ENCODE measurements at regions not wholly inside any gene's neighbourhood (a gene's known extent, or its start where the extent isn't known, plus 50 kb on each side); places are given as distances from the start of the nearest gene placed in this dataset.

GRCh38 chr6:141347906-141348492, 784.7 kb upstream of the GJE1 start:
- H3K4me2 ChIP-seq (ENCODE audit: low read length), result no peak overlapping the region
- no peaks in the 10 kb centered on the region for H3K27me3 ChIP-seq (ENCODE audit: insufficient read depth, low read length)
- H3F3A ChIP-seq (ENCODE audit: insufficient read depth, low read length), result no peaks in the 10 kb centered on the region
- TF ChIP-seq CTCF (IDR thresholded peaks at IDR 0.05; ENCODE audit: low read length), result no peak
- TF ChIP-seq EZH2 (IDR thresholded peaks at IDR 0.05; ENCODE audit: borderline replicate concordance, low read length), result no peak
- no peak overlapping the region for H3K9ac ChIP-seq (ENCODE audit: low read length)
- H4K20me1 ChIP-seq (ENCODE audit: insufficient read depth, low read length), result no peaks in the 10 kb centered on the region
- no peak overlapping the region for H3K4me3 ChIP-seq (ENCODE audit: low read depth, low read length, poor library complexity, severe bottlenecking)
- H2AFZ ChIP-seq (ENCODE audit: low read length), result no peak overlapping the region; the same call in 1 of the 2 replicates
- no peaks in the 10 kb centered on the region for H3K79me2 ChIP-seq (ENCODE audit: insufficient read depth, low read length)
- no peaks in the 10 kb centered on the region for H3K36me3 ChIP-seq (ENCODE audit: insufficient read depth, low read length)
- H3K9me2 ChIP-seq (ENCODE audit: low read depth, low read length), result no peaks in the 10 kb centered on the region
- no peaks in the 10 kb centered on the region for H3K4me1 ChIP-seq (ENCODE audit: insufficient read depth, low read length, severe bottlenecking)
- no peak overlapping the region for H3K27ac ChIP-seq (ENCODE audit: low read depth, low read length, poor library complexity, severe bottlenecking)
- H3K9me3 ChIP-seq (ENCODE audit: low read length), result no peaks in the 10 kb centered on the region

- Histone ChIP-seq H3K4me2 (ENCODE audit: low read length) (no peak overlapping the region), H3K36me3 (ENCODE audit: insufficient read depth, low read length) (no peaks in the 10 kb centered on the region), H3F3A (ENCODE audit: insufficient read depth, low read length) (no peaks in the 10 kb centered on the region), H2AFZ (ENCODE audit: low read length) (no peak overlapping the region), H3K9me2 (ENCODE audit: low read depth, low read length) (no peaks in the 10 kb centered on the region), H3K4me3 (ENCODE audit: low read depth, low read length, poor library complexity, severe bottlenecking) (no peak overlapping the region), H3K27ac (ENCODE audit: low read depth, low read length, poor library complexity, severe bottlenecking) (no peak overlapping the region), H4K20me1 (ENCODE audit: insufficient read depth, low read length) (no peaks in the 10 kb centered on the region), H3K4me1 (ENCODE audit: insufficient read depth, low read length, severe bottlenecking) (no peaks in the 10 kb centered on the region), H3K9me3 (ENCODE audit: low read length) (no peaks in the 10 kb centered on the region), H3K9ac (ENCODE audit: low read length) (no peak overlapping the region), H3K27me3 (ENCODE audit: insufficient read depth, low read length) (no peaks in the 10 kb centered on the region), H3K79me2 (ENCODE audit: insufficient read depth, low read length) (no peaks in the 10 kb centered on the region)
- TF ChIP-seq EZH2 (IDR thresholded peaks at IDR 0.05; ENCODE audit: borderline replicate concordance, low read length) (no peak), CTCF (IDR thresholded peaks at IDR 0.05; ENCODE audit: low read length) (no peak)
Measured at GRCh38 chr6:141347086-141347485, 785.6 kb upstream of the GJE1 start.

- H3K9me3 ChIP-seq (ENCODE audit: low read length), result no peaks in the 10 kb centered on the region
Measured at GRCh38 chr6:141346535-141346934, 786.2 kb upstream of the GJE1 start.

More at GRCh38 chr6:141346535-141346934, 786.2 kb upstream of the GJE1 start:
- Histone ChIP-seq H3K36me3 (ENCODE audit: insufficient read depth, low read length) (no peaks in the 10 kb centered on the region), H2AFZ (ENCODE audit: low read length) (0 out of 2 replicates have a peak overlapping the region, but pooled peaks have one; percentile 65), H3K4me3 (ENCODE audit: low read depth, low read length, poor library complexity, severe bottlenecking) (no peak overlapping the region), H3F3A (ENCODE audit: insufficient read depth, low read length) (no peaks in the 10 kb centered on the region), H3K9ac (ENCODE audit: low read length) (no peak overlapping the region), H4K20me1 (ENCODE audit: insufficient read depth, low read length) (no peaks in the 10 kb centered on the region), H3K79me2 (ENCODE audit: insufficient read depth, low read length) (no peaks in the 10 kb centered on the region), H3K4me2 (ENCODE audit: low read length) (no peak overlapping the region), H3K27ac (ENCODE audit: low read depth, low read length, poor library complexity, severe bottlenecking) (no peak overlapping the region), H3K4me1 (ENCODE audit: insufficient read depth, low read length, severe bottlenecking) (no peaks in the 10 kb centered on the region), H3K27me3 (ENCODE audit: insufficient read depth, low read length) (no peaks in the 10 kb centered on the region), H3K9me2 (ENCODE audit: low read depth, low read length) (no peaks in the 10 kb centered on the region)
- TF ChIP-seq CTCF (IDR thresholded peaks at IDR 0.05; ENCODE audit: low read length) (no peak), EZH2 (IDR thresholded peaks at IDR 0.05; ENCODE audit: borderline replicate concordance, low read length) (no peak)
